ENCODE measurements at regions not wholly inside any gene's neighbourhood (a gene's known extent, or its start where the extent isn't known, plus 50 kb on each side); places are given as distances from the start of the nearest gene placed in this dataset.

GRCh38 chr20:21840991-21841390 is 135.5 kb downstream of the PAX1 start:
- TF ChIP-seq, protein P1, sequence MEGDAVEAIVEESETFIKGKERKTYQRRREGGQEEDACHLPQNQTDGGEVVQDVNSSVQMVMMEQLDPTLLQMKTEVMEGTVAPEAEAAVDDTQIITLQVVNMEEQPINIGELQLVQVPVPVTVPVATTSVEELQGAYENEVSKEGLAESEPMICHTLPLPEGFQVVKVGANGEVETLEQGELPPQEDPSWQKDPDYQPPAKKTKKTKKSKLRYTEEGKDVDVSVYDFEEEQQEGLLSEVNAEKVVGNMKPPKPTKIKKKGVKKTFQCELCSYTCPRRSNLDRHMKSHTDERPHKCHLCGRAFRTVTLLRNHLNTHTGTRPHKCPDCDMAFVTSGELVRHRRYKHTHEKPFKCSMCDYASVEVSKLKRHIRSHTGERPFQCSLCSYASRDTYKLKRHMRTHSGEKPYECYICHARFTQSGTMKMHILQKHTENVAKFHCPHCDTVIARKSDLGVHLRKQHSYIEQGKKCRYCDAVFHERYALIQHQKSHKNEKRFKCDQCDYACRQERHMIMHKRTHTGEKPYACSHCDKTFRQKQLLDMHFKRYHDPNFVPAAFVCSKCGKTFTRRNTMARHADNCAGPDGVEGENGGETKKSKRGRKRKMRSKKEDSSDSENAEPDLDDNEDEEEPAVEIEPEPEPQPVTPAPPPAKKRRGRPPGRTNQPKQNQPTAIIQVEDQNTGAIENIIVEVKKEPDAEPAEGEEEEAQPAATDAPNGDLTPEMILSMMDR (conservative IDR thresholded peaks at IDR 0.05): no peak
- no peak for TF ChIP-seq EZH2 (IDR thresholded peaks at IDR 0.05; ENCODE audit: low read depth)
